HG02884 (cell line): ENCODE measurements at regions not wholly inside any gene's neighbourhood (a gene's known extent, or its start where the extent isn't known, plus 50 kb on each side); places are given as distances from the start of the nearest gene placed in this dataset.
A peak's percentile ranks its signal among the peaks of the same experiment; 100 is the strongest.

Experiments used
- ATAC-seq: cut with Tn5 transposase; IDR thresholded peaks from one replicate; pipeline ENCODE4 v1.9.1; 2021; ENCODE audit warnings: mild to moderate bottlenecking, moderate library complexity; ENCODE audit not compliant: unreplicated experiment

DNA sequence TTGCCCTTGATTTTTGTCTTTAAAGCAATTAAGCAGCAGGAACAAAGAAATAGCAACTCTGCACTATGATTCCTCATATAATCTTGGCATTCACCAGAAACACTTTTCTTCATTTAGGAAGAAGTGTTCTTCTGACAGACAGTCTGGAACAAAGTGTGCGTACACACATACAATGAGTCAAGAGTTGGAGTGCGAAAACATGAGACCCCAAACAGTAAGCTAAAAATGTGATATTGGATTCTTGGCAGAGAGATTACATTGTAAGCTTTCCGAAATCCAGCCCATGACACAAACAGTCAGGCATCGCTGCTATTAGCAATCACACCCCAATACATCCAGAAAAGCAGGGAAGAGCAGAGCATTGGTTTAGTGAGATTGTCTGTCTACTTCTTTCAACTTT is 306.7 kb upstream of the TBC1D5 start:
- ATAC-seq: no peak

DNA sequence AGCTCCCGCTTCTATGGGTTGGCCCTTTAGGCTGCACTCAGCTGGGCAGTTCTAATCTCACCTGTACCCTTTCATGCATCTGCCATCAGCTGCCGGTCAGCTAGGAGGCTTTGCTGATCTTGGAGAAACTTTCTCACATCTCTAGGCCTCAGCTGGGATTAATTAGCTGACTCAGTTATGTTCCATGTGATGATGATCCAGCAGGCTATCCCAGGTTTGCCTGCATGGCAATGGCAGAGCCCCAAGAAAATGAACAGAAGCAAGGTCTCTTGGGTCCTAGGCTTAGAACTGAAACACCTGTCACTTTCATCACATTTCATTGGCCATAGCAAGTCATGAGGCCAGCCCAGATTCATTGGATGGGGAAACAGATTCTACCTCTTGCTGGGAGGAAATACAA is 304.6 kb upstream of the TBC1D5 start:
- ATAC-seq: no peak

DNA sequence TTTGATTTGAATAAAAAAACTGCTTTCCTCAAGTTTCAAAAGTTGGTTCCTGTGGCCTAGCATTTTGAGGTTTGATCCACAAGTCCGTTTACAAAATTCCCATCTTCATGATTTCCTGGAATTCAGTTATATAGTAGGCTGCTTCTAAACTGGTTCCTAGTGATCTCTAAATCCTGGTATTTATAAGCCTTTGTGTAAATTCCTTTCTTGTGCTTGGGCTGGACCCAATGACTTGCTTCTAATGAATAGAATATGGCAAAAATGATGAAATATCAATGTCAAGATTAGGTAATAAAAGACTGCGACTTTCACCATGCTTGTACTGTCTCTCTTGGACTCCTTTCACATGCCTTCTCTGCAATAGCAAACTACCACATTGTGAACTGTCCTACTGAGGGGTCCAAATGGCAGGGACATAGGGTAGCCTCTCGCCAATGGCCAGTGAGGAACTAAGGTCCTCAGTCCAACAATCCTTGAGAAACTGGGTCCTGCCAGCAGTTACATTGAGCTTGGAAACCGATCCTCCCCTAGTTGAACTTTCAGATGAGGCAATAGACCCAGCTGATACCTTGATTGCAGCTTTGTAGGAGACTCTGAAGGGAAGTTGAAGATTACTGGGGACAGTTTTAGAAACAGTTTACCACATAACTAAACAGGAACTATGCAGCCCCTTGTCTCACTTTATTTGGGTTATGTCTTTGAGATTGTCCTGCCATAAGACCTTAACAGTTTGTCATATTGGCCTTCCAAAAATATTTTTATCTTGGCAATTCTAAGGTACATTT is 303.9 kb upstream of the TBC1D5 start:
- ATAC-seq: no peak

DNA sequence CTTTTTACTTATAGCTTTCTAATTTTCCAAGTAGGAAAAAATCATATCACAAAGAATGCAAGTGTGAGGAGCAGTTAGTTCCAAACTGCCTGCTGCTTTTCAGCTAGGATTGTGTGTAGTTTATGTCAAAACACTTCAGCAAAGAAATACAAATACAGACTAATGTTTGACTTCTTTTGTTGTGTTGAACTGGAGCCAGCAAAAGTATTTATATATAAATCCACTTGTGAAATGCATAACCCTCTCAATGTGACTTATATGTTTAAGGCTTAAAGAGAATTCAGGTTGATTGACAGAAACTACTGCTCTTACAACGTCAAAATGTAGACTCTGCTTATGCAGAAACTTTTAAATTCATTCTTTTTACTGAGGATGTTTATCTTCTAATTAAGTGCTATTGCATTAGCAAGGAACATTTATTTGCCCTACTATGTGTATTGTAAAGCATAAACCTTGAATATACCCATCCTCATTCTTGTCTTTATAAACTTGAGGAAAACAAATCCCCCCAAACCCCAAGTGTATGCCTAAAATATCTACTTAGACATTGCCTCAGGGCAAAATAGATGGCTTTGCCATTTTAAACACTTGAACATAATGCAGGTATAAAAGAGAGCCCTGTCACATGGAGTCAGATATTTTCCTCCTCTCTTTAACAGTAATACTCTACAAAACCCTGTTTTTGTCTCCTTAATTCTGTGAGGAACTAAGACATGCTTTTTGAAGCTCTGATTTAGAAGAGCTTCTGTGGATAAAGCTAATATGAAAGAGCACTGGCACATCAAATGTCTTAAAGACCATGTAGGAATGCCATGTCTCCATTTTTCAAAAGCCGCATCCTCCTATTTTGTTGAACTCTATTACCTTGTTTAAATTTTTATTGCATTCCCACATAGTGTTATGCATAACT is 302.8 kb upstream of the TBC1D5 start:
- no peak for ATAC-seq

DNA sequence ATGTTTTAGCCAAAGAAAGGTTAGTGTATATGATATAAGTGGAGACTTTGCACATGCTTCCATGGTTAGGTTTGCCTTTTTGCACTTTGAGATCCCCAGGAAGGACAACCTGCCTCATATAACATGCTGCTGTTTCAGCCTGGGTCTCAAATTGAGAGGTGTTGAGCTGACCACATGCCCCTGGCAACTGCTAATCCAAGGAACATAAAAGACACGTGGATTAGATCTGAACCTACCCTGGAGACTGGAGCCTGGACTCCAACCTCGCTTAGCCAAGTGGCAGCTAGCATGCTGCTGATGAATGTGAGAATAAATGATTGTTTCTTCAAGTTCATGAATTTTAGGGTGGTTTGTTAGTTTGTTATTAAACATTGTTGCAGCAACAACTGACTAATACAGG is 301.8 kb upstream of the TBC1D5 start:
- no peak for ATAC-seq

DNA sequence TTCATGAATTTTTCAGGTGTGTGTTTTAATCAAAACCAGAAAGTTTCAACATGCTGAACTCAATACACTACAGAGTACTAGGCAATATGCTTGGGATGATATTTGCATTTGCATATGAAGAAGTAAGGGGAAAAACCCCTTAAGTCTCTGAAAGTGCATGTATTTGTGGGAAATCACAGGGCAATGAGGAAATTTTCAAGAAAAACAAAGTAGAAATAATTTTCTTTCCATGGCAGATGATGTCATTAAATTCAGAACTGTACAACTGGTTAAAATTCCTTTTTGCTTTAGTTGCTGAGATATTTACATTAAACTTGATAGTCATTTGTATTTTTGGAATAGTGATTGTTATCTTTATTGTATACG is 294.0 kb upstream of the TBC1D5 start:
- ATAC-seq: no peak

DNA sequence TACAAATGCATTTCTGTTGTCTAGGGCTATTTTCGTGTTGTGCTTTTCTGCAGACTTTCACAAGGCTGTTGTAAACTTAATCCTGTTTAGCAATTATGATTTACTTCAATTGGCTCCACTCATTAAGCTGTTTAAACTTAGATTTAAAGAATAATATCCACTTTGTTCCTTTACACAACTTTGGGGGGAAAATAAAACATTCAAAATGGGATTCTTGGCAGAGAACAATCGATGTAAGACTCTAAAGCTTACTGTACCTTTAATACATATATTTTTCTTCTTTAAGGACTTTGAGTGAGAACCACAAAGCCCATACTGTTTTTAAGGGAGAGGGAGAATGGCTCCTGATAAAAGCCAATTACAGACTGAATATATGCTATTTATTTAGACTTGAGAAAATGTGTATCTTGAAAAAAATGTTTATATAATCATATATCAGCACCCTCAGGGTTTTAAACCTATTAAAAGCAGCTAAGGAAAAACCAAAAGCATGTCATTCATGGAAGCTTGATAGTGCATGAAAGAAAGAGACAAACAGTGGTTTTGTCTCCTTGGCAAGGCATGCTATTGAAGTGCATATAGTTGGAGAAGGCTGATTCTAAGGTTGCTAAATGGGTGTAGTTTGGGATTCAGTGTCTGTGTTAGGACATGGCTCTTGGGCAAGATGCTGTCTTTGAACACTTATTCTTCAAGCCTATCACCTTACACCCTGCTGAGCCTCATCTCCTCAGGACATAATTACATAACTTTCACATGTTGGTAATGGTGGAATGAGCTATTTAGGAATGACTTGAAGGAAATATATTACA is 293.4 kb upstream of the TBC1D5 start:
- ATAC-seq: no peak

DNA sequence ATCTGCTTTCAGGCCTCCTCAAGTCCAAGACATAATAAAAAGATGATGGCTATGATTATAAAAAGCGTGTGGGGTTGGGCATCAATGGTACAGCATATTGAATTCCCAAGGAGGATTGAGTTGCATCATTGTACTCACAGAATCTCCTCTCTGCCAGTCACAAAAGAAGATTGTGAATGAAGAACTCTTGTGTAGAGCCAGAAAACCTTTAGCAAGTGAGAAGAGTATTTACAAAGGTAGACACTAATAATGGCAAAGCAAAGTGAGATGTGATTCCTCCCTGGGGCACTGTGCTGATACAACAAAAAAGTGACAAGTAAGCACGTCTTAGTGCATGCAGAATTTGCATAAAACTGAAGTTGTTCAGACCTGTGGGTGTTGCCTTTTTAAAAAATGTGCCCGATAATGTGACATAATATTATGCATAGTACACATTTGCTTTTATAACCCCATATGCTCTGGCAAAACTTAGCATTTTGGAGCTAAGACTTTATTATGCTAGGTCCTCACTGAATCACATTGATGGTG is 291.2 kb upstream of the TBC1D5 start:
- ATAC-seq: no peak

DNA sequence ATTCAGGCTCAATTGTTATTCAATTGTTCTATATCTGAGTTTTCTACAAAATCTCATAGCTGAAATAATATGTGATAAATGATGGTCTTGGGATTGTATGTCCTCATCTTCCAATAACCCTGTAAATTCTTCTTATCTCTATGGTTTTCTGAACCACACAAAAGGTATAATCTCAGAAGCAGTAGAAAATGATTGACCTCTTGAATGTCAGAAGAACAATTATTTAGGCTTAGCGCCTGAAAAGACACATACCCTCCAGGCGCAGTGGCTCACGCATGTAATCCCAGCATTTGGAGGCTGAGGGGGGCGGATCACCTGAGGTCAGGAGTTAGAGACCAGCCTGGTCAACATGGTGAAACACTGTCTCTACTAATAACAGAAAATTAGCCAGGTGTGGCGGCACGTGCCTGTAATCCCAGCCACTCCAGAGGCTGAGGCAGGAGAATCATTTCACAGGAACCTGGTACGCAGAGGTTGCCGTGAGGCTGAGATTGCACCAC is 288.0 kb upstream of the TBC1D5 start:
- no peak for ATAC-seq

DNA sequence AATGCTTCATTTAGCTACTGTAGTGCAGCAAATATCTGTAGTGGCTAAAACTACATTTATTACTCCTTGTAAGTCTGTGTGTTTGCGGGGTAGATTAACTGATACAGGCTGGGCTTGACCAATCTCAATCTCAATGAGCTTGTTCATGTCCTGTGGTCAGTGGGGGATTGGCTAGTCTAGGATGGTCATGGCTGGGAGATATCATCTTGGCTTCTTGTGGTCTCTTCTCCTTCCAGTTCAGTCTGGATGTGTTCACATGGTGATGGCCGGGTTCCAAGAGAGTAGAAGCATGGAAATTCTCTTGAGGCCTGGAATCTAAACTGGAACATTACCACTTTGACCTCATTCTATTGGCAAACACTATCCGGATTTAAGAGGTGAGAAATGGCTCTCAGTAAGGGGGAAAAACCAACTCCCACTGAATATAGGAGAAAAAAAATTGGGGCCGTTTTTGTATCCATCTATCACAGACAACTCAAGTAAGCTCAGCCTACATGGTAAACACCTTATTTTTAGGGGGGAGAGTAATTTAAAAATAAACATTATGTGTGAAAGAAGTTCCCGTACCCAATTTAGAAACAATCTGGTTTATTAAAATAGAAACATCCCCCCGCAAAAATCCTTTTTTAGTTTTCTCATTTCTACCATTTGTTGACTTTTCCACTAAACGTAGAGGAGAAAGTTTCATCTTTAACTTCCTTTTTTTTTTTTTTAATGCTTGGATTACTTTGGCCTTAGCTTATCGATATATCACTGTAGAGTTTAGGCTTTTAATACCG is 284.9 kb upstream of the TBC1D5 start:
- ATAC-seq: no peak

DNA sequence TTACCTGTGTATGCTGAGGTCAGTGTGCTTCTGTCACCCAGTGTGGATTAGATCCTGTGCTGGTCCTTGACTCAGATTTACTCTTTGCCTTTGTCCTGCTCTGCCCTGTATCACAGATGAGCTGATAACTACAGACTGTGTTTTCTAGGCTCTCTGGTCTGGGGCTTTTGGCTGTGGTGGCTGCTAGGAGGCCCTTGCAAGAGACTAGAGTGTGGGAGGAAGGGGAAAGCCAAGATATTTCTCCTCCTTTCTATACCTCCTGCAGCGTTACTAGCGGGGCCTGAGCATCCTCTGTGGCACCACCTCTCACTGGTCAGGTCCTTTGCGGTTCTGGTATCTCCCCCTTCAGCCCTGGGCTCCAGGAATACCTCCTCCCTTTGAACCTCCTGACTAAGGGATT is 282.3 kb upstream of the TBC1D5 start:
- ATAC-seq: peak; percentile 73

DNA sequence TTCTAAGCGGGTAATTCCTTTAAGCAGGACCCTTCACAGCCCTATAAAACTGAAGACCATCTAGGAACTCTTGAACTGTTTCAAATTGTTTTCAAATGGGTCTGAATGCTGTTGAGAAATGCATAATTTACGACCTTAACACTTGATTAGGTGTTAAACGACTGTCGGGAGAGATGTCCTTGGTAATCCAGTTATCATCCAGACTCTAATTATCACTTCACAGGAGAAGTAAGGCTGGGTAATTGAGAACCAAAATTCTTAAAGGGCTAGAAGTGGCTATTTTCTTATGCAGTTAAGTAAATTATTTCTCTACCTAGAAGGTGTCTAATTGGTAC is 276.7 kb upstream of the TBC1D5 start:
- no peak for ATAC-seq

DNA sequence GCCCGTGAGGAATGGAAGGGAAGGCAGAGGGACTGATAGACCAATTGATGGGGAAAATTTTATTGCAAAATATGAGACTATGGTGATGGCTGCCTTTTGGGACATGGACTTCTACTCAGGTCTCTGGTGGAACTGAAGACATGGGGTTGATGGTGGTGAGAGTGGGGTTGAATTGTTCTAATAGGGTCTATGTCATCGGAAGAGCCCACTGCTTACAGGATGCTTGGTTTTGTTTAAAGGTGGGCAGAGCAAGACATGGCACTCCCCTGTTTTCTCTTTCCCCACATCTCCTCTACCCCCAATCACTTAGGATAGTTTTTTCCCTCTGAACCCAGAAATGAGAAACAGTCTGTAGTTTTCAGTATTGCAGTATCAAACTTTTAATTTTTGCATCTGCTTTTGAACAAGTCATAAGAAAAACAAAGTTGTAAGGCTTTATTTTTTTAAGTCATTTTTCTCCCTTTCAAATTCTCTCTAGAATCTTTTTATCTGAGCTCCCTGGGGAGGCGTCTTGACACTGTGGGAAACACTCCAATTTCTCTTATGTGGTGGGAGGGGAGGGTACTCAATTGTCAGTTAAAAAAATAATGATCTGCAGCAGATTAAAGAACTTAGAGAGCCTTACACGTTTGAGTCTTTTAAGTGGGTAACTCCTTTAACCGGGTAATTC is 276.2 kb upstream of the TBC1D5 start:
- no peak for ATAC-seq

DNA sequence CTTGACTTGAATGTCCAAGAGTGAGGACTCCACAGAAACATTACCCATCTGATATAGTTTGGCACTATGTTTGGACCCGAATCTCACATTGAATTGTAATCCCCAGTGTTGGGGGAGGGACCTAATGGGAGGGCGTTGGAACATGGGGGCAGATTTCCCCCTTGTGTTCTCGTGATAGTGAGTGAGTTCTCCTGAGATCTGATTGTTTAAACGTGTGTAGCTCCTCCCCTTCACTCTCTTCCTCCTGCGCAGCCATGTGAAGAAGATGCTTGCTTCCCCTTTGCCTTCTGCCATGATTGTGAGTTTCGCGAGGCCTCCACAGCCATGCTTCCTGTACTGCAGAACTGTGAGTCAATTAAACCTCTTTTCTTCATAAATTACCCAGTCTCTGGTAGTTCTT is 273.9 kb upstream of the TBC1D5 start:
- ATAC-seq: no peak

DNA sequence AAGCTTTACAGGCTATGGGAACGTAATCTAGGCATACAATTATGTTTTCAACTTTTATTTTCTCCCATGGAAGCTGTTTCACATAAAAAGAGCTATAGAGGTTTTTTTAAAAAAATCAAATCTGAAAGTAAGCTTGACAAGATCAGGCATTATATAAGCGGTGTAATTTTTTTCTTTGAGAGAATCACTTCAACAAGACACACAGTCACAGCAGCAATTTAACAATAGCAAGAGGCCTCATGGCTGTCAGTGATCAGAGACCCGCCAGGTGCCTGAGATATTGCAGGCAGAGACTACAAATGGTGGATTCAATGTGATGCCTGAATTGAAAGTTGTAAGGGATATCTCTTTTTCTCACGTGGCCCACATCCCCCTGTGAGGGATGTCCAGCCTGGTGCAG is 270.5 kb upstream of the TBC1D5 start:
- no peak for ATAC-seq

DNA sequence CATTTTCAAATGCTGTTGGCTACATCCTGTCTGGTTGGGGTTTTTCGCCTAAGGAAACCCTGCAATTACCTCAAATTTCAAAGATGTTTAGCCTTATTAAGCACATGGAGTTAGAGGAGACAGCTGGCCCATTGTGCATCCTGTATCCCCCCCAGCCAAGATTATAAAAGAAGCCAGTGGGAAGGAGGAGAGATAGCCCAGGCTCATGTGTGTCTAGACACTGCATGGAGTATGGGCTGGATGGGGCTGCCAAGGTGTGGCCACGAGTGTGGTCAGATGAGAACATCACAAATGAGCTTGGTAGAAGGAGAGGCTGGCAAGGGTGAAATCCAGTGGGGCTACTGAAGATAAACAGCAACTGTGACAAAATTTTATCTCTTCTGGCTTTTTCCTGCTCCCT is 270.0 kb upstream of the TBC1D5 start:
- no peak for ATAC-seq

DNA sequence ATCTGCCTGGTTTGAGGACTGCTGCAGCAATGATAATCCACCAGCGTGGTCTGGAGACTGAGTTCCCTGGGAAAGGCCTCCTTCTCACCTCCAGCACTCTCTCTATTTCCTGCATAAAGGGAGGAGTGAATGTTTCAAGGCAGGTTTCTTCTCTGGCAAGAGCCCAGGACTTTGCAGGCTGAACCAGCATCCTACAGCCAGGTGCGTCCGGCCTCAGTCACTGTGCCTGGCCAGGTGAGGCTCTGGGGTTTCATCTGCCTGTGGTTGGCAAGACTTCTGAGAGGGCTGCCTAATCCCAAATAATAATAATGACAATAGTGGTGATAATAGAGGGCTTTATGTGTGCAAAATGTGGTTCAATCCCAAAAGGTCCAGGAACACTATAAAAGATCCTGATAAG is 269.0 kb upstream of the TBC1D5 start:
- ATAC-seq: no peak

DNA sequence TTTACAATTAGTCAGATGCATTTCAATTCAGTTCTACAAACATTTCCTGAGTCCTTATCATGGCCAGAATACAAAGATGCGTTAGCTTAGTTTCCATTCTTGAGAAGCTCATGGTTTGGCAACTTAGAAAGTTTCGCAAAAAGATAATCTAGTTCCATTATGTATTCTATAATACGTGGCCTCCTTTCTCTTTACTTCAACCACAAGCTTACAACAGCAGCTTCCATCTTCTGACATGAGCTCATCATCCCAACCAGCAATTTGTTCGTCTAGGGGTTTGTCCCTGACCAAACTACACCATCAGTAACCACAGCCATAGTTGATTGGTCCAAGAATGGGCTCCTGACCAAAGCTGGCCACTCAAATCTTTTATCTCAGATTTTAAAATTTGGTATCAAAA is 267.6 kb upstream of the TBC1D5 start:
- no peak for ATAC-seq

DNA sequence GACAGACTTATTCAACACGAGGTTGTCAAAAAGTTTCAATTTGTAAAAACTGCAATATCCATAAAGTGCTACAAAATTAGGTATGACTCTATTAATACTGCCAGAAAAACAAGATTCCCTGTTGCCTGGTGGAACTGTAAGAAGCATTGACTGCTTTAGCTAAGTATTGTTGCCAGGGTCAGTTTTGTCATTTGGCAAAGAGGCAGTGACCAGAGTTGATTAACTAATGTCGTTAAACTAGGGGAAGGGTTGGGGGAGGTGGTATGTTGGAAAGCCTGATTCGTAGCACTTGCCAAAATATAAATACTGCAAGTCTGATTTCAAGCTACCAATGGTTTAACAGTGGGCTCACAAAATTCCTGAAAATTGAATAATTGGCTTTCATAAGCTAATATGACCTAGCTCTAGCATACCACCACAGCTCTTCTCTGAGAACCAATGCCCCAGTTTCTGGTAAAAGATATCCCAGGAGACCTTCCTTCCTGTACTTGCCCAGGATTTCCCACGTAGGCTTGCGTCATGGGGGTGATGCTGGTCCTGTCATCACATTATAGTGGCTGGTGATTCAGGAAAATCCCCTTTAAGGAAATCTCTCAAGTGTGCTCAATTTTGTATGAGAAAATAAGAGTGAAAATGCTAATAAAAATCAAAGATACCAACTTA is 266.4 kb upstream of the TBC1D5 start:
- ATAC-seq: no peak
